Fibroblast of peridontal ligament (primary cell): ENCODE measurements at regions not wholly inside any gene's neighbourhood (a gene's known extent, or its start where the extent isn't known, plus 50 kb on each side); places are given as distances from the start of the nearest gene placed in this dataset.
"Not testable (repeated sequence)": the region's sequence is repeated elsewhere in the genome, so short reads cannot be mapped to it uniquely, and the experiment has no call there.

Experiments
- DNase-seq: peaks from one replicate; pipeline ENCODE4 v3.0.0-alpha.2; 2010; ENCODE audit errors: extremely low read depth

DNA sequence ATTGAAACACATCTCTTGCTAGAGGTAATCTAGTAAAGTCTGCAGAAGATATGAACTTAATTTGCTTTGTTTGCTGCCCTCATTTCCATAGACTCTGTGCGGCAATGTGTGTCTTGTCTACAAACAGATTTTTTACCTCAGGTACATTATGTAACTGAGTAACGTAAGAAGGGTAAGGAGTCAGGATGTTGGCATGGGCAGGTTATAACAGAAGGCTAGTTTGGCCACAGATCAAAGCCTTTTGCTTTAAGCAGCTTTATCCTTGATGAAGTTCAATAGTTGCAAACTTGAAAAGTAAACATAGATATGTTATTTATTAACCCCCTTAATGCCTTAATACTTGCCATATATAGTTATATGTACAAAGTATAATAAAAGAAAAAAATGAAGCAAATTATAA, 391.6 kb upstream of the FKBP1C start:
- DNase-seq = no peak

DNA sequence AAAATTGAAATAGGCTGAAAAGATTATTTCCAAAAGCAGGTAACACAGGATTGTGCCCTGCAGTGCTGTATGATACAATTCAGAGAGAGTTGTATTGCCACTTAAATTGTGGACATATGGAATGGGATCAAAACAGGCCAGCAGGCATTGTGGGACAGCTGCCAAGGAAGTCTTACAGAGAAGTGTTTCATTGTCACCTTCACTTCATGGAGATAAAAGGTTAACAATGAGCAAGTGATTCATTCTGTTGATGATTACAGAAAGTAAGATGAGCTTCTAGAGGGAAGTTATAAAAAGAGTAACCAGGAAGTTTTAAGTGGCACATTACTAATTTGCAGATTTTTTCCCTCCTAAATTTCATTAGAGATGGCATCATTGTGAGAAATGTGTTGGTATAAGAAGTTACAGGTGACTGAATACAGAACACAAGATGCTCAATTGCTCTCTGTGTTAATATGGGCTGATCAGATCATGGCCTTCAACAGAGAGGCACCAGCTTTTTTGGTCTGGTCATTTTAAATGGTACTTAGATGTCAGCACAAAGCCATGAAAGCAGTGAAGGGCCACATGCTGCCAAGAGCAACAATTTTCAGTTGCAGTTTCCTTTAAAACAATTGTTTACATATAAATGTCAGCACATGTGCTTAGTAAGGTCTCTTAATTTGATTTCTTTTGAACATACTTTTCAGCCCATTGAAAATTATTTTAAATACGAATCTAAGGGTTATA, 402.5 kb upstream of the FKBP1C start:
- no peak for DNase-seq

DNA sequence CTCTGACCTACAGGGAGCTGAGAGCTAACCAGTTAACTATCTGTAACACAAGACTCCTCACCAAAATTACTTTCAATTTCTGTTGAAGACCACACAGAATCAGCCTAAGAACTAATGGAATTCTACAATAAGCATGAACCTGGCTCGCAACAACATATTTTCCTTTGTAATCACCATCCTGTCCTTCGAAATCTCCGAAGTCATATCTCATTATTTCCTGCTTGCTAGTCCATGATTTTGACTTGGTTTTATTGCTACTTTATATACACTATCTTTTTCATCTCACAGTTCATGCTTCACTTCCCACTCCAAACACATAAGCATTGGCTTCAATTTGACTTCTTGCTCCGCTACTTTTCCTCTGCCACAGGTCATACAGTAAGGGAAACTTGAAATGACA, 405.8 kb upstream of the FKBP1C start:
- DNase-seq = no peak

DNA sequence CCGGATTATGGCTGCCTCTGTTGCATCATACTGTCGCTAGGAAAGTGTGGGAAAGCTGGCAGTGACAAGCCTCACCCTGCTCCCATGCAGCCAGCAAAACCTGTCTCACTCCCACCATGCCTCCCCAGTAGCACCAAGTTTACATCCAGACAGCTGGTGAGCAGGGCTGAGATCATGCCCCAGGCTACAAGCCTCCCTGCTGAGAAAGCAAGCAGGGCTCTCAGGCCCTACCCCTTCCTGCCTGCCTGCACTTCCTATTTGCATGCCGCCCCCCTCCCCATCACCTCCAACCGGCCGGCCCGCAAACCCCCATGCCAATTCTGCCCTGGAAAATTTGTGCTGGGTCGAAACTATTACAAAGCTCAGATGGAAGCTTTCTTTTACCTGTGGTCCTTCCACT, 408.2 kb upstream of the FKBP1C start:
- no peak for DNase-seq

DNA sequence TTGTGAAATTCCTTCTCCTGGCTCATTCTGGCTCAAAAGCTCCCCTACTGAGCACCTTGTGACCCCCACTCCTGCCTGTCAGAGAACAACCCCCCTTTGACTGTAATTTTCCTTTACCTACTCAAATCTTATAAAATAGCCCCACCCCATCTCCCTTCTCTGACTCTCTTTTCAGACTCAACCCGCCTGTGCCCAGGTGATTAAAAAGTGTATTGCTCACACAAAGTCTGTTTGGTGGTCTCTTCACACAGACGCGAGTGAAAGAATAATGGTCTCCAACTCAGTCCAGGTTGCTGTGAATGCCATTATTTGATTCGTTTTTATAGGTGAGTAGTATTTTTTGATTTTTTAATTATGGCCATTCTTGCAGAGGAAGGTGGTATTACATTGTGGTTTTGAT, 414.1 kb upstream of the FKBP1C start:
- DNase-seq = no peak

DNA sequence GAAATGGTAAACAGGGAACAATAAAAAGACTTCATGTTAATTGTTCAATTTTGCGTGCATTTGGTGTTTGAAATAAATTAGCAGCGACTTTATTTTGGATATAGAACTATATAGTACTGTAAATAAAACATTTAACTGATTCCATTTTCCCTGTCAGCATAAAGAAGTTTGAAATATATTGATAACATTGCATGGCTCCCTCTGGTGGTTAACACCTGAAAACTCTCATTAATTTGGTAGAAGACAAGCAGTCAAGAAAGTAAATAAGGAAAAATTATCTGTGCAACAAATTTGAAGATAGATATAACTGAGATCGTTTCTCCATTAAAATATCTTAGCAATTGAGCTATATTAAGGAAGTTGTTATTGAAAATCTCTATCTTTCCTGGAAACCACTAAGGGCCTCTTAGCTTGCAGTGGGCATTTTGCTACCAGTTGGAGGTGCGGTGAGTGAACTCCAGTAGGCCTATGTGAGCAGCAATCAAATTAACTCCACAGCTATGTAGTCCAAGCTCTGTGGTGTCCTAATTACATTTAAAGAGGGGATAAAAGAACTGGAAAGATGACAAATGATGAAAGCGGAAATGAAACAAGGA, 435.7 kb upstream of the FKBP1C start:
- DNase-seq = no peak

DNA sequence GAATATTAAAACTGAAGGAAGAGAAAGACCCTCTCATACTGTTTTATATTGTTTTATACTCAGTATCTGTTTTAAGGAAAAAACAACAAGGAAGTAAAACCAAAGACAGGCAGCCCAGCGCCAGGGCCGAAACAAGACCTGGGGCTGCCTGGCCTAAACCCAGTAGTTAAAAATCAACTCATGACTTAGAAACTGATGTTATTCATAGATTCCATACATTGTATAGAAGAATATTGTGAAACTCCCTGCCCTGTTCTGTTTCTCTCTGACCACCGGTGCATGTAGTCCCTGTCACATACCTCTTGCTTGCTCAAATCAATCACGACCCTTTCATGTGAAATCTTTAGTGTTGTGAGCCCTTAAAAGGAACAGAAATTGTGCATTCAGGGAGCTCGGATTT, 445.1 kb upstream of the FKBP1C start:
- DNase-seq = not testable (repeated sequence)

DNA sequence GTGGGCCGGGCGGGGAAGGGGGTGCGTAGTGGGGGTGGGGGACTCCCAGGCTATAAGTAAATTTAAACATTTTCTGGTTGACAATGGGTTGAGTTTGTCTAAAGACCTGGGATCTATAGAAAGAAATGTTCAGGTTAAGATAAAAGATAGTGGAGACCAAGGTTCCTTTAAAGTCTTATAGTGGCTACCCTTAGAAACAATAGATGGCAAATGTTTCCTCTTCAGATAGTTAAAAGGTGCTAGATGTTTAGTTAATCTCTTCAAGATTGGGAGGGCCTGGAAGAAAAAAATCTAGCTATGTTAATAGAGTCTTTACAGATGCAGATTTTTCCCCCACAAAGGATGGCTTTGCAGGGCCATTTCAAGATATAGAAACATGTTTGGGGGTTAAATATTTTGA, 446.4 kb upstream of the FKBP1C start:
- DNase-seq = no peak

DNA sequence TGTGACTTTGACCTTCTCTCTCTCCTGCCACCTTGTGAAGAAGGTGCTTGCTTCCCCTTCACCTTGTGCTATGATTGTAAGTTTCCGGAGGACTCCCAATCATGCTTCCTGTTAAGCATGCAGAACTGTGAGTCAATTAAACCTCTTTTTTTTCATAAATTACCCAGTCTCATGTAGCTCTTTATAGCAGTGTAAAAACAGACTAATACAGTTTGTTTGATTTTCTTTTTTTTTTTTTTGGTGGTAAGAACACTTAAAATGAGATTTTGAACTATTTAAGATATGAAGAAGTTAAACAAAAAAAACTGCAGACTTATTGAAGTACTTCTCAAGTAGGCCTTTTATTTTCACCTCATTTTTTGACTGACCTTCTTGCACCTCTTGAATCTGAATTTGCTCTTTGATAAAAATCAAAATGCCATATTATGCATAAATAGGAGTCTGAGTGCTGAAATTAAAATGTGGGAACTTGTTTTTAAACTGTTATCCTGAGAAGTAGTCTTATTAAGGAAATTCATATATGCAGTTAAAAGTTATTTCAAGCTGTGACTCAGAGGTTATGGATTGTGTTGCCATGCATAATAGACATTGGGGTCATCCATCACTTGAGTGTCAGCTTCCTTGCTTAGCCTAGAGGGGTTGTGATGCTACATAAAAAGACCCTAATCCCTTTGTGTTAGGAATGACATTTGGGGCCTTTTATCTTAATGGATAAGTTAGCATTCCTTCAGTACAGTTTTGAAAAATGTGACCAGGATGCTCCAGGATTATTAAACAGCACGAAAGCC, 447.9 kb upstream of the FKBP1C start:
- DNase-seq = no peak

DNA sequence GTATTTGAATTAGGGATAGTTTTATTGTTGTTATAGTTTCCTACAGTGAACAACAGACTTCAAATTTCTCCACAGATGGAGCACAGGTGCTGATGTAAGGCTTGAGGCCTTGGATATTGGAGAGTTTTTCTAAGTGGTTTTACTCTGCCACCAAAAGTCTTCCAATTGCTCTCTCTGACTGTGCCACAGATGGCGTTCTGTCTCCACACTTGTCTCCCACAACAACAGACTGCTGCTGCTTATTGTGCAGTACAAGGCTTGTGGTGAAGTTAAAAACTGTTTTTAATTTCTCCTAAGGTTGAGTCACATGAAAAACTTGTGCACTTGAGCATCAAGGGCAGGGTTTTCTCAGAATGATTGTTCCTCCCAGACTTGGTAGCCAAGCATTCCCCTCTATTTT, 460.9 kb upstream of the KHDRBS2 start:
- no peak for DNase-seq

DNA sequence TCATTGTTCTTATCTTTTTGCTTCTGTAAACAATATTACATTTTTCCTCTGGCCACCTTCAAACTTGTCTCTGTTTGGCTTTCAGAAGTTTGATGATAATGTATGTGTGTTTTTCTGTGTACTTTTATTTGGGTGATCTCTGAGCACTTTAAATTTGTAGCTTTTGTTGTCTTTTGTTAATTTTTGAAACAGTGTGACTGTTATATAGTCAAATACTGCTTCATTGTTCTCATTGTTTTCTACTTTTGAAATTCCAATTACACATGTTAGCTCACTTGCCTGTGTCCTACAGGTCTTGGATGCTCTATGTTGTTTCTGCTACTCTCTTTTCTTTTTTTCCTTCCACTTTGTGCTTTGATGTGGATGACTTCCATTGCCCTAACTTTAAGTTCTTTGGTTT, 460.1 kb upstream of the KHDRBS2 start:
- DNase-seq = no peak

DNA sequence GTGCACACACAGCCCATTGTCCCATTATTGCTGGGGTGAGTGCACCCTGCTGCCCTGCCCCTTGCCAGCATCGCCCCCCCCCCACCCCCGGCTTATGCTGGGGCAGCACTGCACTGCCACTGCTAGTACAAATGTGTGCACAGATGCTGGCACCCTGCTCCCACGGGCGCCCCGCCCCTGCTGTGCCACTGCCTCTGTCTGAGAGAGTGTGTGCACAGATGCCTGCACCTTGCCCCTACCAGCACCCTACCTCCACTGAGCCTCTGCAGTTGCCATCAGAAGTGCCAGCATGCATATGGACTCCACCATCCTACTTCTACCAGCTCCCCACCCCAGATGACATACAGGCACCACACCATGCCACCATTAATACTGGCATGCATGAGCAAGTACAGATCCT, 454.6 kb upstream of the KHDRBS2 start:
- DNase-seq = no peak

DNA sequence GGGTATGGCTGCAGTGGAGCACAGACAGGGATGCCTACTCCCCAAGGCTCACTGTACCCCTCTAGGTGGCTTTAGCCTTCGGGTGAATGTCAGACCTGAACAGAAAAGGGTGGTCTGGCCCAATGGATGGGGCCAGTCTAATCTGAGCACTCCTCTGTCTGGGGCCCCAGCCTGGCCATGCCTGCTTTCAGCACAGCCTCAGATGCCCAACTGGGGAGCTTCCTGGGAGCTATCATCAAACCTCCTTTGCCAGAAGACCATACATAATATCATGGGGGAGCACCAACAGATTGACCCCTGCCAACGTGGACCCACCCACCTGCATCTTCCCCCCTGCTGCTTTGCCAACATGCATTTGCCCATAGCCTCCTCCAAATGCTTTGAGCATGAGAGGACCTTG, 454.1 kb upstream of the KHDRBS2 start:
- no peak for DNase-seq

DNA sequence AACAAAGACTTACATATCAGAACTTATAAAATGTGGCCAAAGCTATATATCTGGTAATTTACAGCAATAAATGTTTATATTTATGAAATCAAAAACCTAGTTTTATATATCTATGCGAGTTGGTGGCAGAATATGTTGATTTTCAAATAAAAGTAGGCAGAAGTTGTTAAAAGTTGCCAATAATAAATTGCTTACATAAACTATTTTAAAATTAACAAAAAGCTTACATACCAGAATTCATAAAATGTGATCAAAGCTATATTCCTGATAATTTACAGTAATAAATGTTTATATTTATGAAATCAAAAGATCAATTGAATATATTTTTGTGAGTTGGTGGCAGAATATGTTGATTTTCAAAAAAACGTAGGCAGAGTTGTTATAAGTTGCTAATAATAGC, 451.8 kb upstream of the KHDRBS2 start:
- no peak for DNase-seq

DNA sequence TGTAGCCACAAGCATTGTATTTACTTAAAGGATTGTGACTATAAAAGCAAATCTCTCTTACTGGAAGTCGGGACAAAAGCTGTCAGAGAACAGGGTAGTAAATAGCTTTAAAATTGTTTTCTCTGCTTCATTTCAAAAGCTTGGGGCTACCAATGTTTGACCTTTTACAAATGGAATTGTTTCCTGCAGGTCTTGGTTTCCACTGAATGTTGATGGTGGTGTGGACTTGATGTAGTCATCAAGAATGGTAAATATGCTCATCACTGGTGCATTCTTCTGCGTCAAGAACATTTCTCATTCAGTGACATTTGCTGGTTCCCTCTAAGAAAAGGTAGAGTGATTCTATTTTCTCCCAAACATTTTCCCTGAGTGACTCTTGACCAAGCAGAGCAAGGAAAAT, 435.4 kb upstream of the KHDRBS2 start:
- DNase-seq = no peak

DNA sequence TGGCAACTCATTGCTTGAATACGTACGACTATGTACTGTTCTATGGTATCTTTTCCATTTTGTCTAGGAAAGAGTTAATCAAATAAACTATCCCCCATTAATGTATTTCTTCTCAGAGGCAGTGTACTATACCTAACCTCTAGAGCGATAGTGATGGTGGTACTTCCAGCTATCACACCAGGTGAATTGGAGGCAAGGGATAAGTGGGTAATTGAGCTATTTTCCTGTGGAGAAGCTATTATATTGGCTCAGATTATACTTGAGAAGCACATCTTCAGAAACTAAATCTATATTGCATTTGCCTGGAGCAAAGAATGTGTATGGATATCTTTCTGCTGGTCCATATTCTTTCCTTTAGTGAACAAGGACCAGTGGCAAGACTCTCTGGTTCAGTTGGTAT, 430.7 kb upstream of the KHDRBS2 start:
- DNase-seq = no peak

DNA sequence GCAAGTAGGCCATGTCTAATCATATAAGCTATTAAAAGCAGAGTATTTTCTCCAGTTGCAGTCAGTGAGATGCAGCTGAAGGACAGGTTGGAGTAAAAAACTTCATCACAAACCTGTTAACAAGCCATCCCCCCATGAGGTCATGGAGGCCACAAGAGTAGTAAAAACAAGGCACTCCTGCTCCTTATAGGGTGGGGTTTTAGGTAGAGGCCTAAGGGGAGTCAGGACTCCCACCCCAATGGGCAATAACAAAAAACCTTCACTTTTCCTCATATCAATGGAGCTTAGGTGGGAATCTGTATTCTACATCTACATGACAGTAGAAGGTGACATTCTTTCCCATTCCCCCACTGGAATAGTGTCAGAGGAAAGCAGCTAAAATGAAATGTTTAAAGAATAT, 428.1 kb upstream of the KHDRBS2 start:
- no peak for DNase-seq

DNA sequence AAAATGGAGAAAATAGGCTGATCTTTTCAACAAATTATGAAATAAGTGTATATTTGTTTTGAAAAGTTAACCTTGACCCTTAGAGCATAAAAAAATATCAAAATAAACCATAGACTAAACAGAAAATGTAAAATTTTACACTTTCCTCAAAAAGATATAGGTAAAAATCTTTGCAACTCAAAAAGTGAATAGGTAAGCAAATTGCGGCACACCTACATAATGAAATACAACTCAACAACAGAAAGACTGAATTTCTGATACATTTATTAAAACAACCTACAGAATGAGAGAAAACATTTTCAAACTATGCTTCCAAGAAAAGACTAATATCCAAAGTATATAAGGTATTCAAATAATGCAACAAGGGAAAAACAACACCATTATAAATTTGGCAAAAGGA, 425.7 kb upstream of the KHDRBS2 start:
- no peak for DNase-seq

DNA sequence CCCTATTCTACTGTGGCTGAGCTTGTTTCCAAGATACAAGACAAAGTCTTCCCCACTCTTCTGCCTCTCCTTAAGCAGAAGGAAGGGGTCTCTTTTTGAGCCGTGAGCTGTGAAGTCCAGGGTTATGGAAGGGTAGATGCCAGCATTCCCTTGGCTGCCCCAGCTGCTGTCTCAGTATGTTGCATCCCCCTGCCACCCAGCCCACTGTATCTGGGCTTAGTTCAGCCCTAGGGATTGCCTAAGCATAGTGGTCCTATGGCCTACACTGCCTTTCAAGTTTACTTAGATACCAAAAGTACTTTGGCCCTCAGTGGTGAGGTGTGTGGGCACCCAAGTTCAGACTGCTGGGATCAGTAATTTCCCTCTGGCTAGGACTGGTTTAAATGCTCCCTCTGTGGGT, 421.9 kb upstream of the KHDRBS2 start:
- no peak for DNase-seq

DNA sequence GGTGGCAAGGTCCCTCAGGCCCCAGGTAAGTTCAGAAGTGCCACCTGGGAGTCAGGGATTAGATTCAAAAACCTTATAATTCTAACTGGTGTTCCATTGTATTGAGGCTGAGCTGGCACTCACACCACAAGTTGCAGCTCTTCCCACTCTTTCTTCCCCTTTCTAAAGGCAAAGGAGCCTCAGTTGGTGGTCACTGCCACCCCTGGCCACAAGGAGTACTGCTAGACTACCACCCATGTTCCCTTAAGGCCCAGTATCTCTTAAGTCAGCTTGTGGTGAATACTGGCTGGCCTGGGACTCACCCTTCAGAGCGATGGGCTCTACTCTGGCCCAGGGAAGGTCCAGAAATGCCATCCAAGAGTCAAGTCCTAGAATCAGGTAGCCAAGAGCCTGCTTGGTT, 421.1 kb upstream of the KHDRBS2 start:
- DNase-seq = no peak

DNA sequence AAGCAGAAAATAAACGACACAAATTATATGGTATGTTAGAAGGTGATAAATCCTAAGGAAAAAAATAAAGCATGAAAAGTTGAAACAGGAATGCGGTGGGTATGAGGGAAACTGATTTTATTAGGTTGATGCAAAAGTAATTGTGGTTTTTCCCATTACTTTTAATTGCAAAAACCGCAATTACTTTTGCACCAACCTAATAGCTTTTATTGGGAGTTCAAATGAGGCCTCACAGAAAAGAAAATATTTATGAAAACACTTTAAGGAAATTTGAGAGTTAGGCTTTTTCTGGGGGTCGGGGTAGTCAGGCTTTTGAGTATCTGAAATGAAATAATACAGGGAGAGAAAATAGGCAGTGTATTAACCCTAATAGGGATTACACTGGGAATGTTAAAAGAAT, 397.0 kb upstream of the KHDRBS2 start:
- no peak for DNase-seq

DNA sequence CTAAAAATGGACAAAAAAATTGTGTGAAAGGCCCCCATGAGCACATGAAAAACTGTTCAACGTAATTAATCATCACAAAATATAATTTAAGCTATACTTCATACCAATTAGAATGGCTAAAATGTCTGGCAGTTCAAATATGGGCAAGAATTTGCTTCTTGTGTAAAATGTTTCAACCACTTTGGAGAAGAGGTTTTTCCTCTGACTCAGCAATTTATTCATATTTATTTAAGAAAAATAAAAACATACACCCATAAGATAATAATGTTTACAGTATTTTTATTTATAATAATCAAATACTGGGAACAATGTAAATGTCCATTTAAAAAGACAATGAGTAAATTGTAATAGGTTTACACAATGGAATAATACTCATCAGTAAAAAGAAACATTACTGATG, 395.1 kb upstream of the KHDRBS2 start:
- DNase-seq = no peak

DNA sequence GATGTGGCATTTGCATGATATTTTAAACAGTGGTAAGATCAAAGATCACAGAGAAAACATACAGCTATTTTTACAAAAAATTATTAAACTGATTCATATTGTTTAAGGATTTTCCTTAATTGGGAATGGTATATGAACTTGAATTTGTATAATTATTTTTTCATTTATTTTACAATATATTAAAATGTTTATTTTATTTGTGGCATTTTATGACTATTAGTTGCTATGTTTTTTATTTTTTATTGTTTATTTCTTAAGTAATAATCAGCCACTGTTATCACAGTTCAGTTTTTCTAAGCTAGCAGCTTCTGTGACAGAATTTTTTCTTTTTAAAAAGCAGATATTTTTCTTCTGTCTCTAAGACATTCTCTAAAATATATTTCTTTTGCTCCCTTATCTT, 387.0 kb upstream of the KHDRBS2 start:
- DNase-seq = no peak
